Mesendoderm (in vitro differentiated cells): ENCODE measurements at regions not wholly inside any gene's neighbourhood (a gene's known extent, or its start where the extent isn't known, plus 50 kb on each side); places are given as distances from the start of the nearest gene placed in this dataset.

Experiments used
- DNase-seq: peaks from one replicate; pipeline ENCODE4 v3.0.0; 2013
- H2AK5ac ChIP-seq: 2 replicates; pipeline ENCODE4 v1.6.1; 2013; ENCODE audit warnings: low read length, inconsistent platforms
- H2BK120ac ChIP-seq: 2 replicates; pipeline ENCODE4 v1.6.1; 2013; ENCODE audit warnings: low read depth, mild to moderate bottlenecking, low read length, moderate library complexity, mixed read lengths
- H2BK15ac ChIP-seq: replicated peaks from 2 replicates; pipeline ENCODE4 v1.6.1; 2013; ENCODE audit warnings: low read depth, mild to moderate bottlenecking, moderate library complexity
- H2BK5ac ChIP-seq: 2 replicates; pipeline ENCODE4 v1.6.1; 2013; ENCODE audit warnings: low read length, inconsistent platforms
- H3K18ac ChIP-seq: 2 replicates; pipeline ENCODE4 v1.6.1; 2013; ENCODE audit warnings: mild to moderate bottlenecking, low read length, mixed read lengths
- H3K23ac ChIP-seq: one replicate; pipeline ENCODE4 v1.6.1; 2013; ENCODE audit warnings: low read length
- H3K27ac ChIP-seq: 2 replicates; pipeline ENCODE4 v1.5.1; 2013; ENCODE audit warnings: low read depth, mild to moderate bottlenecking, inconsistent platforms, low read length, moderate library complexity
- H3K27me3 ChIP-seq: 2 replicates; pipeline ENCODE4 v1.6.1; 2013; ENCODE audit warnings: low read length, control low read depth, mild to moderate bottlenecking, inconsistent platforms; ENCODE audit not compliant: insufficient read depth, poor library complexity
- H3K36me3 ChIP-seq: 2 replicates; pipeline ENCODE4 v1.6.1; 2013; ENCODE audit warnings: low read length, inconsistent platforms; ENCODE audit not compliant: control insufficient read depth, insufficient read depth
- H3K4ac ChIP-seq: one replicate; pipeline ENCODE4 v1.6.1; 2013; ENCODE audit warnings: low read depth, mild to moderate bottlenecking, low read length, moderate library complexity
- H3K4me1 ChIP-seq: 2 replicates; pipeline ENCODE4 v1.6.1; 2013; ENCODE audit warnings: low read depth, low read length, inconsistent platforms; ENCODE audit not compliant: control insufficient read depth
- H3K4me2 ChIP-seq: 2 replicates; pipeline ENCODE4 v1.6.1; 2013; ENCODE audit warnings: low read length
- H3K4me3 ChIP-seq: 2 replicates; pipeline ENCODE4 v1.5.1; 2013; ENCODE audit warnings: mild to moderate bottlenecking, low read length
- H3K56ac ChIP-seq: one replicate; pipeline ENCODE4 v1.6.1; 2013; ENCODE audit warnings: low read length
- H3K79me1 ChIP-seq: 2 replicates; pipeline ENCODE4 v1.6.1; 2013; ENCODE audit warnings: low read length, inconsistent platforms
- H3K79me2 ChIP-seq: 2 replicates; pipeline ENCODE4 v1.6.1; 2013; ENCODE audit warnings: mild to moderate bottlenecking, low read length; ENCODE audit not compliant: control insufficient read depth, insufficient read depth
- H3K9ac ChIP-seq: 2 replicates; pipeline ENCODE4 v1.6.1; 2013; ENCODE audit warnings: low read length, inconsistent platforms
- H4K5ac ChIP-seq: one replicate; pipeline ENCODE4 v1.6.1; 2013; ENCODE audit warnings: low read length
- H4K8ac ChIP-seq: one replicate; pipeline ENCODE4 v1.6.1; 2013; ENCODE audit warnings: low read depth, mild to moderate bottlenecking, control low read depth, low read length, moderate library complexity
- WGBS: extraction: QIAGEN DNeasy Blood & Tissue Kit; methylation state at CpG from one replicate; pipeline ENCODE4 v1.1.7; 2013; ENCODE audit warnings: low lambda C conversion rate, missing lambda C conversion rate; ENCODE audit not compliant: insufficient coverage; ENCODE audit errors: extremely low coverage; 5-methylcytosine and 5-hydroxymethylcytosine counted together

DNA sequence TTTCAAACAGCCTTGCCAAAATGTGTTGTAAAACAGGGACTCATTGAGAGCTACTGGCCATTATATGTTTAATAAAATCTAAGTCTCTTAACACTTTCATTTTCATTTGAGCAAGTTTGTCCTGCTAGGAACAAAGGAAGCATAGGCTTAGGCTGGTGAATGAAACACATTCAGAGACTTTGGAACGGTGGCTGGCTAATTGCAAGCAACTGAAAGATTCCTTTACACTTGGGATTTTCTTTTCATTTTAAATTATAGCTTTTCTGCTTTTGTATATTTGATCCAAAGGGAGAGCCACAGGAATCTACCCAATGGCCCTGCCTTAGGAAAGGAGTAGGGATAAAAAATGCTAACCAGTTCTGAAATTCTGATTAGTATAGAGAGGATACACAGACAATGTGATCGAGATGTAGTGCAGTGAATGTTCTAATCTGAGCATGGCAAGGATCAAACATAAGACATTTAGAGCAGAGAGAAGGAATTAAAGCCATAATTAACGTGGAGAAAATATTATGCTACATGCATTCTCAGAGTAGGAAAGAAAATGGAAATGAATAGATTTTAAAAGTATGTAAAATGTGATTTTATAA lies 911.4 kb upstream of the SLC39A10 start:
- Histone ChIP-seq H3K36me3 (no peaks in the 10 kb centered on the region), H3K79me1 (no peaks in the 10 kb centered on the region), H4K5ac (no peak overlapping the region), H3K4ac (no peak overlapping the region), H3K56ac (no peak overlapping the region), H3K4me2 (no peak overlapping the region), H3K23ac (no peak overlapping the region), H3K79me2 (no peaks in the 10 kb centered on the region), H3K27ac (no peak overlapping the region), H2BK120ac (no peak overlapping the region), H3K18ac (no peak overlapping the region), H4K8ac (no peak overlapping the region), H2BK15ac (no peak overlapping the region), H2BK5ac (no peak overlapping the region), H3K9ac (no peak overlapping the region), H3K4me1 (no peaks in the 10 kb centered on the region), H3K4me3 (no peak overlapping the region), H3K27me3 (no peaks in the 10 kb centered on the region), H2AK5ac (no peak overlapping the region)
- no peak for DNase-seq
- no CpG with 5 or more reads among the region's 3 CpGs for WGBS

DNA sequence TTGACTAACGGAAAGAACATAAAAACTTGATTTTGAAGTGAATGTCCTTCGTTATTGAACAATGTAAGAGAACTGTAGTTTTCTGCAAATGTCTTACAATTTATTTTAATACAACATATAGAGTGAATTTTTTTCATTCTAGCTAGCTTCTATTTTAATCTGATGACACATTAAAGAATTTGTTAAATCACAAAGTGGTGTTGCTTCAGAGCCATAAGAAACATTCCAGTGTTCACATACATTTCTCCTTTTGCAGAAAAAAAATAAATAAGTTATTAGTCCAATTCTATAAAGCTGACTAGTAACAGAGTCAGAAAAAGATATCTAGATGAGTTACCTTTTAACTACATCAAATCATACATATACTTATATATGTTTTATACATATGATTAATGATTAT lies 914.3 kb upstream of the SLC39A10 start:
- no peak overlapping the region for H2AK5ac ChIP-seq
- no peak overlapping the region for H3K4me3 ChIP-seq
- no peak overlapping the region for H2BK120ac ChIP-seq
- no peaks in the 10 kb centered on the region for H3K27me3 ChIP-seq
- H2BK15ac ChIP-seq: no peak overlapping the region
- H3K4me1 ChIP-seq: no peaks in the 10 kb centered on the region
- H3K4me2 ChIP-seq: no peak overlapping the region
- H3K4ac ChIP-seq: no peak overlapping the region
- no peak overlapping the region for H3K9ac ChIP-seq
- DNase-seq: no peak
- H3K56ac ChIP-seq: no peak overlapping the region
- no peaks in the 10 kb centered on the region for H3K36me3 ChIP-seq
- no CpG with 5 or more reads among the region's 2 CpGs for WGBS
- H4K5ac ChIP-seq: no peak overlapping the region
- no peak overlapping the region for H4K8ac ChIP-seq
- no peak overlapping the region for H2BK5ac ChIP-seq
- no peaks in the 10 kb centered on the region for H3K79me1 ChIP-seq
- H3K18ac ChIP-seq: no peak overlapping the region
- H3K23ac ChIP-seq: no peak overlapping the region
- H3K27ac ChIP-seq: no peak overlapping the region
- no peaks in the 10 kb centered on the region for H3K79me2 ChIP-seq

DNA sequence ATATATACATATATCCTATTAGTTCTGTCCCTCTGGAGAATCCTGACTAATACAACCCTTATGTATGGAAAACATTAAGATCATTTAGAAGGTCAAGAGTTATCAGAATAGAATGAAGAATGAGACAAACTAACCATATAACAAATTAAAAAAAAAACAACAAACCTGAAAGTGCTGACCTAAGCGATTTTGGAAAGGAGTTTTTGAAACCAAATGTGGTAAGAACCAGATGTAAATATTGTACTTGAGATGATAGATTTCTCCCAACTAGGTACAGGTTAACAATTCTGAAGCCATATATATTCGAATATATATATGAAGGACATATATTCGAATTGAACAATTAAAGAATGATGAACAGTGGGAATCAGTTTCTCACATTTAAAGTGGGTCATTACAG lies 917.8 kb upstream of the SLC39A10 start:
- Histone ChIP-seq H2AK5ac (no peak overlapping the region), H3K36me3 (no peaks in the 10 kb centered on the region), H3K4me3 (no peak overlapping the region), H3K79me1 (no peaks in the 10 kb centered on the region), H3K23ac (no peak overlapping the region), H3K4me2 (no peak overlapping the region), H3K27me3 (no peaks in the 10 kb centered on the region), H3K27ac (no peak overlapping the region), H3K4me1 (no peaks in the 10 kb centered on the region), H2BK5ac (no peak overlapping the region), H3K79me2 (no peaks in the 10 kb centered on the region), H2BK15ac (no peak overlapping the region), H3K4ac (no peak overlapping the region), H3K9ac (no peak overlapping the region), H4K8ac (no peak overlapping the region), H2BK120ac (no peak overlapping the region), H3K18ac (no peak overlapping the region), H3K56ac (no peak overlapping the region), H4K5ac (no peak overlapping the region)
- no CpG with 5 or more reads among the region's 3 CpGs for WGBS
- no peak for DNase-seq

DNA sequence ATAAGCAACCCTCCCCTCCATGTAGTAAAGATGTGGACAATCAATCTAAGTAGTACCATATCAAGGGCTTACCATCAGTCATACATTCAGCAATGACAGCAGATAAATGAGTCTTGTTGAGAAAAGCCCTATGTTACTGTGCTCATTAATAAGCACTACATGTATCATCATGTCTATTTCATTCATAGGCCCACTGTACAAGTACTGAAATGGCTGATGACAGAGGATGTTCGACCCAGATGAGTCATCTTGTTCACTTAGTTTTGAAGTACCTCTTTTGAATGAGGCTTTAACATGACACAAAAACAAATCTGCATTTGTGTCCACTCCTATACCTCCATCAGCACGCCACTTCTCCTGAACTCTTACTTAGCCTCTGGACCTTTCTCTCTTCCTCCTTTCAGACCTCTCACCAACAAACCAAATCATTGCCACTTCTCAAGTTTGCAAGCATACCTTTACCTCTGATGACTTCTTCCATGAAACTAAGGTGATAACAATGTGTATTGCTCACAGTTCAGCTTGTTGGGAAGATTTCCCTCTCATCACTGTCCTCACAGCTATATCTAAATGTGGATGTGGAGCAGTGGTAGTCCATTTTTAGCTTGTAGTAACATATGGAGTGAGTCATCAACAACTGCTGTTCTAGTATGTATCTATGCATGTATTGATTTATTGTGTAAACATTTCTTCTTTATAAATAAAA lies 921.0 kb upstream of the SLC39A10 start:
- Histone ChIP-seq H4K5ac (no peak overlapping the region), H2BK5ac (no peak overlapping the region), H3K79me2 (no peaks in the 10 kb centered on the region), H3K18ac (no peak overlapping the region), H3K23ac (no peak overlapping the region), H3K79me1 (no peaks in the 10 kb centered on the region), H3K4me2 (no peak overlapping the region), H3K56ac (no peak overlapping the region), H3K4me3 (no peak overlapping the region), H3K9ac (no peak overlapping the region), H3K27ac (no peak overlapping the region), H2BK15ac (no peak overlapping the region), H4K8ac (no peak overlapping the region), H3K4me1 (no peaks in the 10 kb centered on the region), H2BK120ac (no peak overlapping the region), H3K27me3 (no peaks in the 10 kb centered on the region), H3K36me3 (no peaks in the 10 kb centered on the region), H3K4ac (no peak overlapping the region), H2AK5ac (no peak overlapping the region)
- no CpG with 5 or more reads among the region's 2 CpGs for WGBS
- no peak for DNase-seq

DNA sequence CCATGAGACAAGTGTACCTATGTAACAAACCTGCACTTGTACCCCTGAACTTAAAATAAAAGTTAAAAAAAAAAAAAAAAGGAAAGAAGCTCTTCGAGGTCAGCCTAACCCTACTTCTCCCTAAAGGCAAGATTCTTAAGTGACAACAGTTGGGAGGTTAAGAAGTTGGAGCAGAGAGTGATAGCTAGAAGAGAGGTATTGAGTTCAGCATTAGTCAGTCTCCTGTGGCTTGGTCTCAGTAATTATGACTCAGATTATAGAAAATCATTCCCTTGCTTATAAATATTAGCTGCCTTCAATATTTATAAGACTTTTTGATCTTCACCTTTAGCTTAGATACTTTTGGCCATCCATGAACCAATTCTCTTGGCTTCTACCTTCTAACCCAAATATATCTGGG lies 926.8 kb upstream of the SLC39A10 start:
- no peak overlapping the region for H3K4me2 ChIP-seq
- H3K79me1 ChIP-seq: no peaks in the 10 kb centered on the region
- H2BK15ac ChIP-seq: no peak overlapping the region
- no peaks in the 10 kb centered on the region for H3K79me2 ChIP-seq
- H4K5ac ChIP-seq: no peak overlapping the region
- no peak overlapping the region for H2BK5ac ChIP-seq
- no peak overlapping the region for H4K8ac ChIP-seq
- H3K4me1 ChIP-seq: no peaks in the 10 kb centered on the region
- no CpG with 5 or more reads among the region's 1 CpG for WGBS
- H2BK120ac ChIP-seq: no peak overlapping the region
- H3K27me3 ChIP-seq: no peaks in the 10 kb centered on the region
- no peak overlapping the region for H3K56ac ChIP-seq
- H3K23ac ChIP-seq: no peak overlapping the region
- H3K27ac ChIP-seq: no peak overlapping the region
- H3K9ac ChIP-seq: no peak overlapping the region
- no peak overlapping the region for H3K18ac ChIP-seq
- H2AK5ac ChIP-seq: no peak overlapping the region
- no peak overlapping the region for H3K4ac ChIP-seq
- no peak overlapping the region for H3K4me3 ChIP-seq
- no peaks in the 10 kb centered on the region for H3K36me3 ChIP-seq
- no peak for DNase-seq

DNA sequence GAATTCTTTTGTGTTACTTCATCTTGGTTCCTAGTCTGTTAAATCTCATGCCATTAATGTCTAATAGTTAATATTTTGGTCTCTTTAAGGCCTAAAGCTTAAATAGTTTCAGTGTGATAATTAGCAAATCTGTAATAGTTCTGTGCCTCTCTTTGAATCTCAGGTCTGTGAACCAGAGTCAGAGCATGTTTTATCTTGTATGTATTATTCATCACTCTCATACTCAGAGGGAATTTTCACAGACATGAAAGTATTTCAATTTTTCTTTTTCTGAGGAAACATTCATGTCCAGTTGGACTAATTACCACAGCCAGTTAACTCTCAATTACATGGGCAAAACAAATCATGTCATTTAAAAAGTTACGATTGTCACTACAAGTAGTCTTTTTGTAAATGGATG lies 931.9 kb upstream of the SLC39A10 start:
- Histone ChIP-seq H3K4me2 (no peak overlapping the region), H3K4me1 (no peaks in the 10 kb centered on the region), H3K18ac (no peak overlapping the region), H4K8ac (no peak overlapping the region), H3K4me3 (no peak overlapping the region), H3K4ac (no peak overlapping the region), H3K79me1 (no peaks in the 10 kb centered on the region), H3K27me3 (no peaks in the 10 kb centered on the region), H3K27ac (no peak overlapping the region), H3K9ac (no peak overlapping the region), H2AK5ac (no peak overlapping the region), H2BK5ac (no peak overlapping the region), H3K56ac (no peak overlapping the region), H2BK120ac (no peak overlapping the region), H3K23ac (no peak overlapping the region), H4K5ac (no peak overlapping the region), H3K79me2 (no peaks in the 10 kb centered on the region), H3K36me3 (no peaks in the 10 kb centered on the region), H2BK15ac (no peak overlapping the region)
- WGBS: no CpG with 5 or more reads among the region's 1 CpG
- no peak for DNase-seq
